Activated naive CD8-positive, alpha-beta T cell (primary cell): ENCODE measurements at regions not wholly inside any gene's neighbourhood (a gene's known extent, or its start where the extent isn't known, plus 50 kb on each side); places are given as distances from the start of the nearest gene placed in this dataset.
"Not testable (repeated sequence)": the region's sequence is repeated elsewhere in the genome, so short reads cannot be mapped to it uniquely, and the experiment has no call there.

Source experiments
- H3K27ac Mint-ChIP-seq: one replicate; pipeline ENCODE4 v1.8.0; 2021; ENCODE audit warnings: mixed read lengths
- H3K27me3 Mint-ChIP-seq: one replicate; pipeline ENCODE4 v1.8.0; 2021; ENCODE audit warnings: mixed read lengths
- H3K36me3 Mint-ChIP-seq: one replicate; pipeline ENCODE4 v1.8.0; 2021; ENCODE audit warnings: mixed read lengths
- H3K4me1 Mint-ChIP-seq: one replicate; pipeline ENCODE4 v1.8.0; 2021; ENCODE audit warnings: low read depth, mixed read lengths
- H3K4me3 Mint-ChIP-seq: one replicate; pipeline ENCODE4 v1.8.0; 2021; ENCODE audit warnings: mild to moderate bottlenecking, mixed read lengths
- H3K9me3 Mint-ChIP-seq: one replicate; pipeline ENCODE4 v1.8.0; 2021; ENCODE audit warnings: low read depth, mixed read lengths

DNA sequence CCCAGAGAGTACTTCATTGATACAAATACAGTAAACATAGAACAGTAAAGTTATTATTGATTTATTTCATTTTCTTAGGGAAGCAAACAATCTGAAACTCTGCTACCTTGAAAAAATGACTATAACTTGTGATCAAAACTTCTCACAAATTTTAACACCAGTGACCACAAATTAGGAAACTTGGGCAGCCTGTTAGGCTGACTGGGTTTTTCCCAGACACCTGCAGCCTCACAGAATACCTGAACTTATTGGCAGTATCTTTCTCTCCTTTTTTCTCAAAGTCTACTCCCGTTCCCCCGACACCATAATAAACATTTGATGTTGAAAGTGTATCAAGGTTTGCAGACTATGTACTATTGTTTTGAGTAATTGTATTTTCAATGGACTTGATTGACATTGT, 360.5 kb downstream of the LMO7 start:
- Mint-ChIP-seq H3K4me3 (no peak overlapping the region), H3K4me1 (no peaks in the 10 kb centered on the region)

DNA sequence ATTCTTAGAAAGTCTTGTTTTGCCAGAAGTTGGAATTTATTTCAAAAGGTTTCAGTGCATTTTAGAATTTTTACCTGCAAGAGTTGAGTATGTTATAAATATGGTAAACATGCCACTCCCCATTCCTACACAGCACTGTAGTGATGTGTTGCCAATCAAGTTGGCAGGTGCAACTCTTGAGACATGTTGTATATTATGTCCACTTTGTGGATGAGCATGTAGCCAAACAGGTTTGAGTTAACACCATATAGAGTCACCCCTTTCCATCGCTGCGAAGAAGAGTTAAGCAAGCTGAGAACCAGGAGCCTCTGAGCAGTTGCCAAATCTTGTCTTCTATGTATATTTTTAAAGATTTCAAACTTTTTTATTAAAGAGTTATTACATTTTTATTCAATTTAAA, 359.8 kb downstream of the LMO7 start:
- Mint-ChIP-seq H3K9me3 (no peaks in the 10 kb centered on the region), H3K36me3 (no peaks in the 10 kb centered on the region), H3K27me3 (no peaks in the 10 kb centered on the region), H3K4me1 (no peaks in the 10 kb centered on the region), H3K4me3 (no peak overlapping the region), H3K27ac (no peak overlapping the region)

More for the DNA sequence above, 360.5 kb downstream of the LMO7 start:
- no peaks in the 10 kb centered on the region for H3K36me3 Mint-ChIP-seq
- no peak overlapping the region for H3K27ac Mint-ChIP-seq
- H3K9me3 Mint-ChIP-seq = no peaks in the 10 kb centered on the region
- no peaks in the 10 kb centered on the region for H3K27me3 Mint-ChIP-seq

DNA sequence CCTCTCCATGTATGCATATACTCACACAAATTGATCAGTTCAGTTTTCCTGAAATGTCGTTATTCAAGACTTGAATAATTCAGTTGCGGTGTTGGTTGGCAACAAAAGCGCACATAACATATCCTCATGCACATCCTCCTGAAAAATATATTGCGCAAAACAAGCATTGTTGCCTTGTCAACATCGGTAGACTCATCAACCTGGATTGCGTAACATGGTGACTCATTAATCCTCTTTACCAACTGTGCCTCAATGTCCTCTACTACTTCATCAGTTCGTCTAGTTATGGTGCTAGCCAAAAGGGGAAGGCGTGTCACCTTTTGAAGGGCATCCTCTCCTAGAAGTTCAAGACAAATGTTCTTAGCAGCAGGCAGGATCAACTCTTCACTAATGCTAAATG, 357.7 kb downstream of the LMO7 start:
- peaks cover 9% of the 10 kb centered on the region for H3K9me3 Mint-ChIP-seq
- H3K27ac Mint-ChIP-seq = no peak overlapping the region
- no peak overlapping the region for H3K4me3 Mint-ChIP-seq
- no peaks in the 10 kb centered on the region for H3K36me3 Mint-ChIP-seq
- no peaks in the 10 kb centered on the region for H3K27me3 Mint-ChIP-seq
- no peaks in the 10 kb centered on the region for H3K4me1 Mint-ChIP-seq

DNA sequence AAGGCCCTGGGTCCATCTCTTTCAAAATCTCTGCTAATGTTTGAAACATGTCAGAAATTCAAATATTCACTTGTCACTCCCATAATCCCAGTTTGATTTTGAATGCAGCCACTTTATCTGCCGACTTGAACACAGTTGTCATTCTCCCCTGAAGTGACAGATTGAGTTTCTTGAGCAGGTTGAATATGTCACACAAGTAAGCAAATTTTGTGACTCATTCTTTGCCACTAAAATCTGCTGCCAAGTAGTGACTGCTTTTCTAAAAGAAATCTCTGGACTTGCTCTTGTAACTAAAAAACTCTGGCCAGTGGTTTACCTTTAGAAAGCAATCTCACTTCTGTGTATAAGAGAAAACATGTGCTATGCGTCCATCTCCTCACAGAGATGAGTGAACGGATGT, 357.1 kb downstream of the LMO7 start:
- Mint-ChIP-seq H3K4me1 (no peaks in the 10 kb centered on the region), H3K9me3 (peaks cover 9% of the 10 kb centered on the region), H3K27me3 (no peaks in the 10 kb centered on the region), H3K36me3 (no peaks in the 10 kb centered on the region), H3K27ac (no peak overlapping the region), H3K4me3 (no peak overlapping the region)

DNA sequence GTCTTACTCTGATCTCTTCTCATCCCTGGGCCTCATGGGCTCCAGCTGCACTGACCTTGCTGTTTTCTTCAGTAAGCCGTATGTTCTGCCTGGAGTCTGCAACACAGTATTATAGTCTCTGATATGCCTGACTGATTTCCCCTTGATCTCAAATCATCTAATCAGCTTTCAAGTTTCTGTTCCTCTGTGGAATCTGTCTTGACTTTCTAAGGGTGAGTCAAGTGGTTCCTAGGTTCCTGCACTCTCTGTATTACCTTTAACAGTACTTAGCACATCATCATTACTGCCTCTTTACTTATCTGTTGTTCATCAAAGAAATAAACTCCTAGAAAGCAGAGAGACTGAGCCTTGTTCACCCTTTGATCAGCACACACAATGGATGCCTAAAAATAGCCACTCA, 350.7 kb downstream of the LMO7 start:
- Mint-ChIP-seq H3K9me3 (peaks cover 9% of the 10 kb centered on the region), H3K36me3 (no peaks in the 10 kb centered on the region), H3K4me1 (no peaks in the 10 kb centered on the region), H3K4me3 (no peak overlapping the region), H3K27me3 (no peaks in the 10 kb centered on the region), H3K27ac (no peak overlapping the region)

DNA sequence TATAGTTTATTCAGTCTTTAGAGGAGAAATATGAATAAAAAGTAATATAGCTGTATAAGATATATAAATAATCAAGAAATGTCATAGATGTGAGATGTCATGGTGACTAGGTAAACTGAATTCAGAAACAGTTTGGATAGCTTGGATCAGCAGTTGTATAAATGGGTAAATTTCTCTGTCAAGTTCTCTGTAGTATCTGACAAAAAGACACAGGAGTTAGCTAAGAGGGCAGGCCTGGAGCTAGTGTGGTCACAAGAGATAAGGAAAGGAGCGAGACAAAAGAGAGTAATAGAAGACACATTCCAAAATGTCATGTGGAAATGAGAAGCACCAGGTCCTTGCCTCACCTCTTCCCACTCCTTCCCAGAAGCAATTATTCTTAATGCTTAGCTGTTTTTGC, 349.0 kb downstream of the LMO7 start:
- Mint-ChIP-seq H3K27ac (no peak overlapping the region), H3K36me3 (no peaks in the 10 kb centered on the region), H3K9me3 (peaks cover 9% of the 10 kb centered on the region), H3K27me3 (no peaks in the 10 kb centered on the region), H3K4me3 (no peak overlapping the region), H3K4me1 (no peaks in the 10 kb centered on the region)

DNA sequence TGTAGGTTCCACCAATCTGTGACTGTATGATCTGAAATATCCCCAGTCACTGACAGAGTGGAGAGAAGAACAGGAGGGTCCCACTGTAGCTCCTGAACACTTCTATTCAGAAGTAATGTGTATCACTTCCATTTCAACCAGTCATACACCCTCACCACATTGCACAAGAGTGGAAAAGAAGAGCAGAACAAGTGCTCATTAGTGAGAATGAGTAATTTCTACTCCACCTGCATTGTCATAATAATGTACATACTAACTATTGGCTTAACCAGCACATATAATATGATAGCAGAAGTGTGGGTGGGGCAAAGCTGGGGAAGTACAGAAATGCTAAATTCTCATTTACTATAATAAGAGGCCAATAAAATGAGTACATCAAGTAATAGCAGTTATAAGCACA, 342.7 kb downstream of the LMO7 start:
- Mint-ChIP-seq H3K4me3 (no peak overlapping the region), H3K27ac (no peak overlapping the region), H3K27me3 (no peaks in the 10 kb centered on the region), H3K9me3 (no peaks in the 10 kb centered on the region), H3K36me3 (no peaks in the 10 kb centered on the region), H3K4me1 (no peaks in the 10 kb centered on the region)

DNA sequence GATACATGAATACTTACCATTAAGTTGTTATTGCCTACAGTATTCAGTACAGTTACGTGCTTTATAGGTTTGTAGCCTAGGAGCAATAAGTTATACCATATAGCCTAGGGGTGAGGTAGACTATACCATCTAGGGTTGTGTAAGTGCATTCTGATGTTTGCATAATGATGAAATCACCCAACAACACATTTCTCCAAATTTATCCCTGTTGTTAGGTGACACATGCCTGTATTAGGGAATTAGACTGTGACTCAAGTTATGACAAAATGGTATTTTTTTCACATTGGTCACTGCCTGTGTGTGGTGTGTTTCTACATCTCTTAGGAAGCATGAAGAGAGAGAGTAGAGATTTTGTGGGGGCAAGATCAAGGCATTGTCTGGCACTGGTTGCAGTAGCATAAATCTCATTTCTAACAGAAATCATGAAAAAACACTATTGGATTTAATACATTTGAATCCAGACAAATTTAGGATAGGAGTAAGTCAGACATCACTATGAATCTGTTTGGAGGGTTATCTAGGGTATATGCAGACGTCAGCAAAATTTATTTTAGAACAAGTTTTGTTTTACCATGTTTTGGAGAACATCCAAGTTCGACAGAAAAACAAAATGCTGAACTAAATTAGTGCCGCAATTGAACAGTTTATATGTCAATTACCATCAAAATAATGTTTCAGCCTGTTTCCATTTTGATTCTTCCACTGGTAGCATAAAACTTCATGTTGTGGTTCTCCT, 332.1 kb downstream of the LMO7 start:
- Mint-ChIP-seq H3K9me3 (no peaks in the 10 kb centered on the region), H3K27ac (no peak overlapping the region), H3K27me3 (peaks cover 8% of the 10 kb centered on the region), H3K4me3 (no peak overlapping the region), H3K4me1 (no peaks in the 10 kb centered on the region), H3K36me3 (no peaks in the 10 kb centered on the region)

DNA sequence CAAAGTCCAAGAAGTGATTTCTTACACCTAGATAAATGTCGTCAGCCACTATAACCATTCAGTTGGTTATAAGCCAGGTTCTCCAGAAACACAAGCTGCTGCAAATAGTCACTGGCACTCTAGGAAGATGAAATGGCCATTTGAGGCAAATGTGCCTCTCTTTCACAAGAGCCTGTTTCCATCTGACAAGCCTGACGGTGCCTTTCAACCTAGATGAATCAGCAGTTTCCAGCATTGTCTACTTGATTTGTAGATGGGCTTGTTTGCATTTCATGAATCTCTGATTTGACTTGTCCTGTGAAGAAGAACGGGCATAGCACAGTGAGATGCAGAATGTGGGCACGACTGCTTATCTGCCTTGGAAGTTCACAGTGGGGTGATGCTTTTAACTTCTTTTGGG, 327.2 kb downstream of the LMO7 start:
- H3K4me1 Mint-ChIP-seq = no peaks in the 10 kb centered on the region
- no peak overlapping the region for H3K4me3 Mint-ChIP-seq
- no peak overlapping the region for H3K27ac Mint-ChIP-seq
- peaks cover 10% of the 10 kb centered on the region for H3K27me3 Mint-ChIP-seq
- no peaks in the 10 kb centered on the region for H3K36me3 Mint-ChIP-seq
- no peaks in the 10 kb centered on the region for H3K9me3 Mint-ChIP-seq

DNA sequence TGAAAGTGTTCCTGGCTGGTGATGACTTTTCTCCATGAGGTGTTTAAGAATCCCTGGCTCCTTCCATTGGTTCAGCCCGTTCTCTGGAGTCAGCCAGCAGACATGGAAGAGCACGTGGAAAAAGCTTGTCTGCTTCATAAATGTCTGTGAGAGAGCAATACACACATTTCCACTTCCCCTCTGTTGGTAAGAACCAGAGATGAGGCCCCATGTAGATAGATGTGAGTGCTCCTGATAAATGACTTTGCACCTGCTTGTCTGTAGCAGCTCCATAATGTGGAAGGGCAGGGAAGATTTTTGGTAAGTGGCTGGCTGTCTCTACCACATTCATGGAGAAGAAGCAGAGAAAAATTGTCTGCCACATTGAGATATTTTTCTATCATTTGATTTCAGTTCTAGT, 325.8 kb downstream of the LMO7 start:
- H3K27me3 Mint-ChIP-seq = peaks cover 10% of the 10 kb centered on the region
- H3K4me3 Mint-ChIP-seq = no peak overlapping the region
- H3K9me3 Mint-ChIP-seq = no peaks in the 10 kb centered on the region
- no peaks in the 10 kb centered on the region for H3K36me3 Mint-ChIP-seq
- H3K4me1 Mint-ChIP-seq = no peaks in the 10 kb centered on the region
- no peak overlapping the region for H3K27ac Mint-ChIP-seq

DNA sequence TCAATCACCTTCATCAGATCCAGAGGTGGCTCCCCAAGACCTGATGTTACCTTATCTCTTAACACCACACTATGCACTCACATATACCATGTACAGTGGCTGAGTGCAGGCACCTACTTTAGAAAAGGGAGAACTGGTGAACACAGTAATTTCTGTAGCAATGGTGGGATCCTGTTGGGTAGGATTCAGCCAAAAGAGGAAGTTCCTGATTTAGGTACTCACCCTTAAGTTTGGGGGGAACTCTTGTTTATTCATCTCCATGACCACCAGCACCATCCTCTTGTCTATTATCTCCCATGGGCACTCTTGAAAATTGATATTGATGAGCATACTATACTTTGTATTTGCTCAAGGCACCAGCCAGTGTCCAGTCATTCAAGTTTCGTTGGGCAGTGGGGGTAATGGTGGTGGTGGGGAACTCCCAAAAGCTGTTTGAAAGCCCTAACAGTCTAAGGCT, 324.4 kb downstream of the LMO7 start:
- Mint-ChIP-seq H3K27me3 (peaks cover 10% of the 10 kb centered on the region), H3K4me1 (no peaks in the 10 kb centered on the region), H3K4me3 (no peak overlapping the region), H3K9me3 (no peaks in the 10 kb centered on the region), H3K36me3 (no peaks in the 10 kb centered on the region), H3K27ac (no peak overlapping the region)

DNA sequence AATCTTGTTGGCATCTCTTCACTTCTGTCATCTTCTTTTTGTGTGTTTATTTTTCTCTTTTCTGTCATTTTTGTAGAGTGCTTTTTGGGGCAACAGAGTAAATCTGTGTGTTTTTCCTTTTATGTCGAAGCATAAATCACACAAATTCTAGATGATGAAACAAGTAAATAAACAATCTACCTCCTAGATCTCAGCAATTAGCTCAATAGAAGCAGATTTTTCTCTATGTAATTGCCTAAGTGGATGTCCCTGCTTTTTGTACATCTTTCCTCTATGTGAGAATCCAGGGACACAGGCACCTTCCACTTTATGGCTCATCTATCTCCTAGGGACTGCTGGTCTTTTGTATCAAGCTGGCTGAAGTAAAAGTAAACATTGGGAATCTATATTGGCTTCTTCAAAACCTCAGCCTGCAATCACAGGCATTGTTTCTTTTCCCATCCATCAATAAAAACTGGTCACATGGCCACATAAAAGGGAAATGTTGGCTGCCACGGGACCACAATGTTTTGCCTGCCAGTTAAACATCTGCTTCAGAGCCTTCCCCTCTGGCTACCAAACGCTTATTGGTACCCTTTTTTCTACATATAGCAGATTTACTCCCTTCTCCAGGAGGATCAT, 323.8 kb downstream of the LMO7 start:
- Mint-ChIP-seq H3K4me1 (no peaks in the 10 kb centered on the region), H3K27ac (no peak overlapping the region), H3K9me3 (no peaks in the 10 kb centered on the region), H3K27me3 (peaks cover 11% of the 10 kb centered on the region), H3K36me3 (no peaks in the 10 kb centered on the region), H3K4me3 (no peak overlapping the region)

DNA sequence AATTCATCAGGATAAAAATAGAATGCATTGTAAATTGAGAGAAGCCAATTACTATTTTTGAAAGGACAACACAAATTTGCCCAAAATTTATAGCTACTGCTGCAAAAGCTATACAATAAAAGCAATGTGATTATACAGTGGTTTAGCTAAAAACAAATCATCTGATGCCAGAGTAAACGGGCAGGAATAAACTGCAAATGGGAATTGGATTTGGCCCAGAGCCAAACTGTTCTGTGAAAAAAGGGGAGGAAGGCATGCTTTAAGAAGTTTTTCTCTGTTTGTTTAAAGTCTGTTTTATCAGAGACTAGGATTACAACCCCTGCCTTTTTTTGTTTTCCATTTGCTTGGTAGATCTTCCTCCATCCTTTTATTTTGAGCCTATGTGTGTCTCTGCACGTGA, 317.5 kb downstream of the LMO7 start:
- not testable (repeated sequence) for H3K4me3 Mint-ChIP-seq, H3K27ac Mint-ChIP-seq, H3K9me3 Mint-ChIP-seq, H3K4me1 Mint-ChIP-seq, H3K36me3 Mint-ChIP-seq, H3K27me3 Mint-ChIP-seq

DNA sequence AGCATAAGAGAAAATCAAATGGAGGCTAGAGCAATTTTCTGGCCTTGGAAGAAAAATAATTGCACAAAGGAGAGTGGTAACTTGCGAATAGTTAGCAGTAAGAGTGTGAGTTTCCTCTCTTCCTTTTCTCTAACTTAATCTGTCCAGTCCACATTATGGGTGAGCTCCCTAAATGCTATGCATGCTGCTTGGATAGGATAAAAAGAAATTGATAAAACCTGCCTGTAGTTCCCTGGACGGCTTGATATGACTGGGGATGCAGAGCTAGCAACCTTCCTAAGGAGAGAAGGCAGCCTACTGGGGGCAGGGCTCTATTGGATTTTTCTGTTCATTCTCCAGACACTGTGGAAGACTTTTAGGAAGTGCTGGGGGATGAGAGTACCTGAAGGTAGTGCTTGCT, 311.3 kb downstream of the LMO7 start:
- no peak overlapping the region for H3K4me3 Mint-ChIP-seq
- no peaks in the 10 kb centered on the region for H3K9me3 Mint-ChIP-seq
- no peaks in the 10 kb centered on the region for H3K36me3 Mint-ChIP-seq
- no peak overlapping the region for H3K27ac Mint-ChIP-seq
- peaks cover 7% of the 10 kb centered on the region for H3K27me3 Mint-ChIP-seq
- H3K4me1 Mint-ChIP-seq = no peaks in the 10 kb centered on the region

DNA sequence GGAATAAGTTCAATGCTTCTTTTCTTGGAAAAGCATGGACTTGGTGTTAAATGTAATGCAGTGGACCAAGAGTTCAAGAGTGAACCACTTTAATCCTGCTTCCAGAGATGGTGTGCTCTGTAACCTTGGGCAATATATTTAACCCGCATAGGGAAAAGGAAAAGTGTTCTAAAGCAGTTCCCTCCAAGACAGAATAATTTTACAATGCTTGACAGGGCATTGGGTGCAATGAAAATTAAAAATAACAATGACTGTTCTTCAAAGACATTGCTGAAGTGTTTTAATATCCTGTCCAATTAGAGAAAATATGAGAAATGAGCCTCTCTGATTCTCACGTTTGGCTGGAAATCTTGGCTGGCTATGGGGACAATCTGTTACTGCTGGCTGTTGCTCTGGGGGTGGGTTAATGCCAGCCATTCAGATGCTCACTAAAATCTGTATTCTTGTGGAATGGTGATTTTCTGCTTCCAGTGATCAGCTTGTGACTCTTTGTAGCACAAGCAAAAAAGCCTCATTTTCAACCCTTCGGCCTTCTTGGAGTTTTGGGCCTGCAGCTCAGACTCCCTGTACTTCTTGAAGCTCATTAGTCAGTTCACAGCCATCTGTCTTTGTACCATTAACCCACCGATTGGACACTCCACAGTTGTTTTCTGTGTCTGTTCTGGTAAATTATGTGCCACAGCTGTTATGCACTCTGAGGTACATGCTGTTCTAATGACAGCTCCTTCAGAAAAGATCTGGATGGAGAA, 310.6 kb downstream of the LMO7 start:
- no peaks in the 10 kb centered on the region for H3K36me3 Mint-ChIP-seq
- H3K27ac Mint-ChIP-seq = no peak overlapping the region
- H3K27me3 Mint-ChIP-seq = peaks cover 7% of the 10 kb centered on the region
- H3K4me1 Mint-ChIP-seq = no peaks in the 10 kb centered on the region
- no peak overlapping the region for H3K4me3 Mint-ChIP-seq
- no peaks in the 10 kb centered on the region for H3K9me3 Mint-ChIP-seq
